BJ (cell line): ENCODE measurements at regions not wholly inside any gene's neighbourhood (a gene's known extent, or its start where the extent isn't known, plus 50 kb on each side); places are given as distances from the start of the nearest gene placed in this dataset.
"Not testable (repeated sequence)": the region's sequence is repeated elsewhere in the genome, so short reads cannot be mapped to it uniquely, and the experiment has no call there.

Source experiments
- CTCF ChIA-PET: fragments of 350-600 bp; formaldehyde crosslinking; extraction: SDS; loops from one replicate; lab custom pipeline; 2021; ENCODE audit warnings: antibody characterized with exemption, inconsistent platforms; lab: Yijun Ruan, JAX
- POLR2A ChIA-PET: fragments of 300-600 bp; sonication (Branson Sonifier 250); formaldehyde crosslinking; extraction: SDS; loops from one replicate; lab custom pipeline; 2021; ENCODE audit warnings: antibody characterized with exemption; lab: Charles Lee
- DNase-seq: peaks from one replicate; pipeline ENCODE4 v3.0.0-alpha.2; 2011; ENCODE audit warnings: low read depth
- H3K27me3 ChIP-seq: 2 replicates; pipeline ENCODE4 v1.6.0; 2011; ENCODE audit warnings: low read length; ENCODE audit not compliant: control insufficient read depth, insufficient read depth
- H3K36me3 ChIP-seq: 2 replicates; pipeline ENCODE4 v1.5.1; 2011; ENCODE audit warnings: low read length; ENCODE audit not compliant: control insufficient read depth, insufficient read depth
- H3K4me3 ChIP-seq: 2 replicates; pipeline ENCODE4 v1.5.1; 2011; ENCODE audit warnings: low read depth, mild to moderate bottlenecking, control low read depth, low read length

GRCh38 chr2:87414331-87414730, 333.6 kb upstream of the PLGLB2 start:
- H3K4me3 ChIP-seq, H3K27me3 ChIP-seq, POLR2A ChIA-PET, H3K36me3 ChIP-seq, DNase-seq, CTCF ChIA-PET: not testable (repeated sequence)

GRCh38 chr2:87414795-87415570, 332.9 kb upstream of the PLGLB2 start:
- H3K36me3 ChIP-seq, CTCF ChIA-PET, DNase-seq, H3K27me3 ChIP-seq, H3K4me3 ChIP-seq, POLR2A ChIA-PET: not testable (repeated sequence)

GRCh38 chr2:87415586-87416265, 332.2 kb upstream of the PLGLB2 start:
- POLR2A ChIA-PET, CTCF ChIA-PET, H3K27me3 ChIP-seq, H3K36me3 ChIP-seq, DNase-seq, H3K4me3 ChIP-seq: not testable (repeated sequence)

DNA sequence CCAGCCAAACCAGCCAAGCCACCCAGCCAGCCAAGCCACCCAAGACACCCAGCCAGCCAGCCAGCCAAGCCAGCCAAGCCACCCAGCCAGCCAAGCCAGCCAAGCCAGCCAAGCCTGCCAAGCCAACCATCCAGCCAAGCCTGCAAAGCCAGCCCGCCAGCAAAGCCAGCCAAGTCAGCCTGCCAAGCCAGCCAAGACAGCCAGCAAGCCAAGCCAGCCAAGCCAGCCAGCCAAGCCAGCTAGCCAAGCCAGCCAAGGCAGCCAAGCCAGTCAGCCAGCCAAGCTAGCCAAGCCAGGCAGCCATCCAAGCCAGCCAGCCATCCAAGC, 331.7 kb upstream of the PLGLB2 start:
- DNase-seq, H3K36me3 ChIP-seq, POLR2A ChIA-PET, CTCF ChIA-PET, H3K27me3 ChIP-seq, H3K4me3 ChIP-seq: not testable (repeated sequence)

GRCh38 chr2:87417147-87417546, 330.7 kb upstream of the PLGLB2 start:
- H3K27me3 ChIP-seq, DNase-seq, POLR2A ChIA-PET, CTCF ChIA-PET, H3K4me3 ChIP-seq, H3K36me3 ChIP-seq: not testable (repeated sequence)

DNA sequence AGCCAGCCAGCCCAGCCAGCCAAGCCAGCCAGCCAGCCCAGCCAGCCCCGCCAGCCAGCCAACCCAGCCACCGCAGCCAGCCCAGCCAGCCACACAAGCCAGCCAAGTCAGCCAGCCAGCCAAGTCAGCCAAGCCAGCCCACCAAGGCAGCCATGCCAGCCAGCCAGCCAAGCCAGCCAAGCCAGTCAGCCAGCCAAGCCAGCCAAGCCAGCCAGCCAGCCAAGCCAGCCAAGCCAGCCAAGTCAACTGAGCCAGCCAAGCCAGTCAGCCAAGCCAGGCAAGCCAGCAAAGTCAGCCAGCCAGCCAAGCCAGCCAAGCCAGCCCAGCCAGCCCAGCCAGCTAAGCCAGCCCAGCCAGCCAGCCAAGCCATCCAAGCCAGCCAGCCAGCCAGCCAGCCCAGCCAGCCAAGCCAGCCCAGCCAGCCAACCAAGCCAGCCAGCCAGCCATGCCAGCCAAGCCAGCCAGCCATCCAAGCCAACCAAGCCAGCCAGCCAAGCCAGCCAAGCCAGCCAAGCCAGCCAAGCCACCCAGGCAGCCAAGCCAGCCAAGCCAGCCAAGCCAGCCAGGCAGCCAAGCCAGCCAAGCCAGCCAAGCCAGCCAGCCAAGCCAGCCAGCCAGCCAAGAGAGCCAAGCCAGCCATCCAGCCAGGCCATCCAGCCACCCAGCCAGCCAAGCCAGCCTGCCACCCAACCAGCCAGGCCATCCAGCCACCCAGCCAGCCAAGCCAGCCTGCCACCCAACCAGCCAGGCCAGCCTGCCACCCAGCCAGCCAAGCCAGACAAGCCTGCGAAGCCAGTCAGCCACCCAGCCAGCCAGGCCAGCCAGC, 329.9 kb upstream of the PLGLB2 start:
- DNase-seq, H3K36me3 ChIP-seq, H3K4me3 ChIP-seq, POLR2A ChIA-PET, H3K27me3 ChIP-seq, CTCF ChIA-PET: not testable (repeated sequence)

DNA sequence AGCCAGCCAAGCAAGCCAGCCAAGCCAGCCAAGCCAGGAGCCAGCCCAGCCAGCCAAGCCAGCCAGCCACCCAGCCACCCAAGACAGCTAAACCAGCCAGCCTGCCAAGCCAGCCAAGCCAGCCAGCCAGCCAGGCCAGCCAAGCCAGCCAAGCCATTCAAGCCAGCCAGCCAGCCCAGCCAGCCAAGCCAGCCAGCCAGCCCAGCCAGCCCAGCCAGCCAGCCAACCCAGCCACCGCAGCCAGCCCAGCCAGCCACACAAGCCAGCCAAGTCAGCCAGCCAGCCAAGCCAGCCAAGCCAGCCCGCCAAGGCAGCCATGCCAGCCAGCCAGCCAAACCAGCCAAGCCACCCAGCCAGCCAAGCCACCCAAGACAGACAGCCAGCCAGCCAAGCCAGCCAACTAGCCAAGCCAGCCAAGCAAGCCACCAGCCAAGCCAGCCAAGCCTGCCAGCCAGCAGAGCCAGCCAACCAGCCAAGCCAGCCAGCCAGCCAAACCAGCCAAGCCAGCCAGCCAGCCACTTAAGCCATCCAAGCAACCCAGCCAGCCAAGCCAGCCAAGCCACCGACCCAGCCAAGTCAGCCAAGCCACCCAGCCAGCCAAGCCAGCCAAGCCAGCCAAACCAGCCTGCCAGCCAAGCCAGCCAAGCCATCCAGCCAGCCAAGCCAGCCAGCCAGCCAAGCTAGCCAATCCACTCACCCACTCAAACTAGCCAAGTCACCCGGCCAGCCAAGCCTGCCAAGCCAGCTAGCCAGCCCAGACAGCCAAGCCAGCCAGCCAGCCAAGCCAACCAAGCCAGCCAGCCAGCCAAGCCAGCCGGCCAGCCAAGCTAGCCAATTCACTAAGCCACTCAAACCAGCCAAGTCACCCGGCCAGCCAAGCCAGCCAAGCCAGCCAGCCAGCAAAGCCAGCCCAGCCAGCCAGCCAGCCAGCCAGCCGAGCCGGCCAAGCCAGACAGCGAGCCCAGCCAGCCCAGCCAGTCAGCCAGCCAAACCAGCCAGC, 328.8 kb upstream of the PLGLB2 start:
- H3K4me3 ChIP-seq, H3K36me3 ChIP-seq, H3K27me3 ChIP-seq, DNase-seq, POLR2A ChIA-PET, CTCF ChIA-PET: not testable (repeated sequence)

GRCh38 chr2:87419980-87420379, 327.9 kb upstream of the PLGLB2 start:
- CTCF ChIA-PET, POLR2A ChIA-PET, H3K27me3 ChIP-seq, H3K4me3 ChIP-seq, H3K36me3 ChIP-seq, DNase-seq: not testable (repeated sequence)

- POLR2A ChIA-PET, DNase-seq, CTCF ChIA-PET, H3K4me3 ChIP-seq, H3K36me3 ChIP-seq, H3K27me3 ChIP-seq: not testable (repeated sequence)
Observed at GRCh38 chr2:87420954-87421353, 326.9 kb upstream of the PLGLB2 start.

DNA sequence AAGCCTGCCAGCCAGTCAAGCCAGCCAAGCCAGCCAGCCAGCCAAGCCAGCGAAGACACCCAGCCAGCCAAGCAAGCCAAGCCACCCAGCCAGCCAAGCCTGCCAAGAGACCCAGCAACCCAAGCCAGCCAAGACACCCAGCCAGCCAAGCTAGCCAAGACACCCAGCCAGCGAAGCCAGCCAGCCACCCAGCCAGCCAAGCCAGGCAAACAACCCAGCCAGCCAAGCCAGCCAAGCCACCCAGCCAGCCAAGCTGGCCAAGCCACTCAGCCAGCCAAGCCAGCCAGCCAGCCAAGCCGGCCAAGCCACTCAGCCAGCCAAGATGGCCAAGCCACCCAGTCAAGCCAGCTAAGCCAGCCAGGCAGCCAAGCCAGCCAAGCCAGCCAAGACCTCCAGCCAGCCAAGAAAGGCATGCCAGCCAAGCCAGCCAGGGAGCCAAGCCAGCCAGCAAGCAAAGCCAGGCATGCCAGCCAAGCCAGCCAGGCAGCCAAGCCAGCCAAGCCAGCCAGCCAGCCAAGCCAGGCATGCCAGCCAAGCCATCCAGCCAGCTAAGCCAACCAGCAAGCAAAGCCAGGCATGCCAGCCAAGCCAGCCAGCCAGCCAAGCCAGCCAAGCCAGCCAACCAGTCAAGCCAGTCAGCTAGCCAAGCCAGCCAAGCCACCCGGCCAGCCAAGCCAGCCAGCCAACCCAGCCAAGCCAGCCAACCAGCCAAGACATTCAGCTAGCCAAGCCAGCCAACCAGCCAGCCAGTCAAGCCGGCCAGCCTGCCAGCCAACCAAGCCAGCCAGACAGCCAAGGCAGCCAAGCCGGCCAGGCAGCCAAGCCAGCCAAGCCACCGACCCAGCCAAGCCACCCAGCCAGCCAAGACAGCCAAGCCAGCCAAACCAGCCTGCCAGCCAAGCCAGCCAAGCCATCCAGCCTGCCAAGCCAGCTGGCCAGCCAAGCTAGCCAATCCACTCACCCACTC, 323.8 kb upstream of the PLGLB2 start:
- H3K4me3 ChIP-seq, DNase-seq, H3K27me3 ChIP-seq, POLR2A ChIA-PET, H3K36me3 ChIP-seq, CTCF ChIA-PET: not testable (repeated sequence)

GRCh38 chr2:87424763-87425154, 323.1 kb upstream of the PLGLB2 start:
- POLR2A ChIA-PET: not testable (repeated sequence)

More at GRCh38 chr2:87424763-87425154, 323.1 kb upstream of the PLGLB2 start:
- DNase-seq, H3K27me3 ChIP-seq, CTCF ChIA-PET, H3K36me3 ChIP-seq, H3K4me3 ChIP-seq: not testable (repeated sequence)
